Endothelial cell of umbilical vein (primary cell): ENCODE measurements at regions not wholly inside any gene's neighbourhood (a gene's known extent, or its start where the extent isn't known, plus 50 kb on each side); places are given as distances from the start of the nearest gene placed in this dataset.

Experiments
- BruUV-seq: library from RNA; stranded (reverse); fragments of 400-500 nt; replicated peaks from 2 replicates; lab custom pipeline; 2021; lab: Mats Ljungman, UMichigan
- CTCF ChIA-PET: fragments of 300-600, 350-600 bp; sonication (Branson Sonifier 250); formaldehyde crosslinking; loops from one replicate; lab custom pipeline; 2021; ENCODE audit warnings: antibody characterized with exemption, inconsistent platforms; lab: Charles Lee
- POLR2A ChIA-PET: fragments of 300-600, 350-600 bp; sonication (Branson Sonifier 250); formaldehyde crosslinking; loops from one replicate; lab custom pipeline; 2021; ENCODE audit warnings: antibody characterized with exemption, inconsistent platforms; lab: Charles Lee
- DNase-seq: peaks from one replicate; pipeline ENCODE4 v3.0.0-alpha.2; 2011; ENCODE audit warnings: low read depth, low spot score
- FAIRE-seq: peaks from 2 replicates; lab custom pipeline; 2011; peaks lifted over from hg19 to GRCh38; lab: Jason Lieb, UNC
- H2AFZ ChIP-seq: 2 replicates; pipeline ENCODE4 v1.6.0; 2012; ENCODE audit warnings: low read depth, low read length, control low read depth, inconsistent platforms
- H3K27ac ChIP-seq: 2 replicates; pipeline ENCODE4 v1.5.1; 2011; ENCODE audit warnings: low read depth, mild to moderate bottlenecking, control low read depth, low read length, moderate library complexity; ENCODE audit not compliant: insufficient read depth
- H3K27me3 ChIP-seq, 2 experiments: 2 replicates each; pipeline versions ENCODE4 v1.6.0 to v1.6.1; 2011; ENCODE audit warnings: low read length in 2 of 2, mixed read lengths in 1 of 2; ENCODE audit not compliant: control insufficient read depth in 2 of 2, insufficient read depth in 2 of 2
- H3K36me3 ChIP-seq, 2 experiments: 2 replicates in 1 of 2; 3 replicates in 1 of 2; pipeline ENCODE4 v1.5.1; 2011; ENCODE audit warnings: low read length in 2 of 2, mild to moderate bottlenecking in 1 of 2, moderate library complexity in 1 of 2; ENCODE audit not compliant: control insufficient read depth in 2 of 2, insufficient read depth in 2 of 2; ENCODE audit errors: extremely low read depth in 1 of 2
- H3K4me1 ChIP-seq: 3 replicates; pipeline ENCODE4 v1.5.1; 2011; ENCODE audit warnings: mild to moderate bottlenecking, low read length; ENCODE audit not compliant: control insufficient read depth, insufficient read depth; ENCODE audit errors: extremely low read depth
- H3K4me2 ChIP-seq: 2 replicates; pipeline ENCODE4 v1.6.1; 2011; ENCODE audit warnings: low read length, control low read depth, mixed read lengths; ENCODE audit not compliant: insufficient read depth
- H3K4me3 ChIP-seq, 3 experiments: fragments of 200-600 bp in 1 of 3; sonication (generic), shearing (Covaris generic) in 1 of 3; replicated peaks in 1 of 3; 2 replicates each; pipeline ENCODE4 v1.5.1; 2011 to 2016; ENCODE audit warnings: control low read depth in 3 of 3, low read length in 3 of 3, mild to moderate bottlenecking in 2 of 3, inconsistent platforms in 1 of 3, low read depth in 1 of 3, moderate library complexity in 1 of 3; ENCODE audit not compliant: insufficient read depth in 1 of 3
- H3K79me2 ChIP-seq: 2 replicates; pipeline ENCODE4 v1.6.0; 2012; ENCODE audit warnings: low read length, inconsistent platforms; ENCODE audit not compliant: control insufficient read depth, insufficient read depth
- H3K9ac ChIP-seq: replicated peaks from 2 replicates; pipeline ENCODE3; 2011; ENCODE audit warnings: low read length, control low read depth; ENCODE audit not compliant: insufficient read depth; ENCODE audit errors: extremely low read depth
- H3K9me1 ChIP-seq: replicated peaks from 3 replicates; pipeline ENCODE4 v1.6.0; 2011; ENCODE audit warnings: mild to moderate bottlenecking, low read length; ENCODE audit not compliant: control insufficient read depth, insufficient read depth; ENCODE audit errors: extremely low read depth
- H3K9me3 ChIP-seq: replicated peaks from 2 replicates; pipeline ENCODE4 v1.5.1; 2012; ENCODE audit warnings: low read length, inconsistent platforms; ENCODE audit not compliant: control insufficient read depth, insufficient read depth
- H4K20me1 ChIP-seq: replicated peaks from 2 replicates; pipeline ENCODE3; 2011; ENCODE audit warnings: mild to moderate bottlenecking, low read length; ENCODE audit not compliant: control insufficient read depth, insufficient read depth; ENCODE audit errors: extremely low read depth
- CTCF ChIP-seq, 2 donors: IDR thresholded peaks; 1 replicate in 1 of 2; 2 replicates in 1 of 2; pipeline ENCODE4 v1.5.1; 2011; ENCODE audit warnings: low read length in 2 of 2, mild to moderate bottlenecking in 2 of 2, moderate library complexity in 2 of 2, control low read depth in 1 of 2, inconsistent platforms in 1 of 2, low read depth in 1 of 2; ENCODE audit not compliant: insufficient read depth in 1 of 2; ENCODE audit errors: extremely low read depth in 1 of 2
- EZH2 ChIP-seq: IDR thresholded peaks from 2 replicates; pipeline ENCODE4 v1.6.1; 2012; ENCODE audit warnings: borderline replicate concordance, low read depth, mild to moderate bottlenecking, moderate library complexity, low read length, inconsistent platforms; ENCODE audit not compliant: severe bottlenecking
- FOS ChIP-seq: IDR thresholded peaks from 2 replicates; pipeline ENCODE4 v1.6.1; 2011; ENCODE audit warnings: mild to moderate bottlenecking, low read length, moderate library complexity, borderline replicate concordance; ENCODE audit not compliant: insufficient read depth
- GATA2 ChIP-seq: IDR thresholded peaks from 2 replicates; pipeline ENCODE4 v1.7.0; 2011; ENCODE audit warnings: low read depth, mild to moderate bottlenecking, moderate library complexity, mixed read lengths, low read length; ENCODE audit not compliant: insufficient read length, insufficient read depth
- JUN ChIP-seq: IDR thresholded peaks from 2 replicates; pipeline ENCODE4 v1.6.1; 2011; ENCODE audit warnings: borderline replicate concordance, low read depth; ENCODE audit not compliant: insufficient read length, insufficient read depth
- MAX ChIP-seq: IDR thresholded peaks from 2 replicates; pipeline ENCODE4 v1.6.1; 2011; ENCODE audit not compliant: insufficient read depth, insufficient read length
- MYC ChIP-seq: IDR thresholded peaks from one replicate; pipeline ENCODE4 v1.6.1; 2011; ENCODE audit warnings: mild to moderate bottlenecking, low read depth, low read length
- POLR2A ChIP-seq: IDR thresholded peaks from 2 replicates; pipeline ENCODE4 v1.6.1; 2012; ENCODE audit warnings: low read depth, mild to moderate bottlenecking, control low read depth, low read length
- dilution Hi-C: fragments of 300-500 bp; cut with MboI; formaldehyde crosslinking; loops from one replicate; pipeline ENCODE4 v1.15.0; 2019; ENCODE audit warnings: low sequenced_read_pairs; ENCODE audit not compliant: extremely low pct_ligation_motif_present
- intact Hi-C: fragments of 100-400 bp; cut with micrococcal nuclease; formaldehyde crosslinking; loops from one replicate; pipeline ENCODE4 v1.10.0; 2022

GRCh38 chr17:77796176-77796860 is 162.2 kb upstream of the TNRC6C start:
- intact Hi-C loops, result no loop called here
- no peaks in the 10 kb centered on the region for H3K79me2 ChIP-seq
- TF ChIP-seq FOS (no peak), EZH2 (no peak), MAX (no peak), MYC (no peak), POLR2A (no peak), CTCF (IDR thresholded peaks at IDR 0.05; ENCODE audit: extremely low read depth in 1 of 2, insufficient read depth in 1 of 2, low read depth in 1 of 2, low read length in 2 of 2) (no peak), JUN (no peak), GATA2 (no peak)
- FAIRE-seq (no peak), DNase-seq (no peak)
- no TSS peak for BruUV-seq
- no peaks in the 10 kb centered on the region for H3K4me1 ChIP-seq
- H3K9me1 ChIP-seq, result no peaks in the 10 kb centered on the region
- no peak overlapping the region for H3K4me2 ChIP-seq
- H3K27me3 ChIP-seq, result no peaks in the 10 kb centered on the region
- no peak overlapping the region for H3K27ac ChIP-seq
- H2AFZ ChIP-seq, result no peak overlapping the region
- H3K9ac ChIP-seq, result no peak overlapping the region
- dilution Hi-C loops, result no loop called here
- no peaks in the 10 kb centered on the region for H4K20me1 ChIP-seq
- H3K36me3 ChIP-seq, result no peaks in the 10 kb centered on the region
- H3K9me3 ChIP-seq, result no peaks in the 10 kb centered on the region
- no peak overlapping the region for H3K4me3 ChIP-seq
- CTCF ChIA-PET, result no interaction called here
- POLR2A ChIA-PET, result no interaction called here
